ENCODE measurements at regions not wholly inside any gene's neighbourhood (a gene's known extent, or its start where the extent isn't known, plus 50 kb on each side); places are given as distances from the start of the nearest gene placed in this dataset.

- Histone ChIP-seq H3K36me3 (replicated peaks in 1 of 2; ENCODE audit: control insufficient read depth in 1 of 2, insufficient read depth in 2 of 2, low read length in 2 of 2) (no peaks in the 10 kb centered on the region), H3K27ac (ENCODE audit: extremely low read length, insufficient read depth, low read length) (no peak overlapping the region), H4K20me1 (ENCODE audit: insufficient read depth, low read length) (no peaks in the 10 kb centered on the region), H3K27me3 (ENCODE audit: control insufficient read depth in 1 of 2, insufficient read depth in 2 of 2, low read length in 2 of 2) (no peaks in the 10 kb centered on the region), H3K9ac (ENCODE audit: insufficient read depth, low read depth, low read length) (no peak overlapping the region), H3K9me3 (ENCODE audit: low read length) (no peaks in the 10 kb centered on the region), H2AFZ (ENCODE audit: low read length) (no peak overlapping the region), H3K4me2 (ENCODE audit: low read depth, low read length) (no peak overlapping the region), H3K4me1 (ENCODE audit: insufficient read depth, low read length) (no peaks in the 10 kb centered on the region), H3K79me2 (ENCODE audit: insufficient read depth, low read length) (no peaks in the 10 kb centered on the region), H3K4me3 (replicated peaks in 1 of 3; ENCODE audit: insufficient read depth in 1 of 3, low read depth in 2 of 3, low read length in 3 of 3) (no peak overlapping the region)
- DNase-seq (ENCODE audit: low spot score) (no peak), ATAC-seq (no peak), FAIRE-seq (no peak)
- BruUV-seq (replicated peaks) = no TSS peak
- ChIA-PET CTCF (ENCODE audit: low intra/inter-chr PET ratio, low total read pairs) (no interaction called here), POLR2A (no interaction called here)
- TF ChIP-seq ZFAT (CRISPR knock-in tag; conservative IDR thresholded peaks at IDR 0.05) = no peak
- peak; percentile 74 for TF ChIP-seq MAFF (IDR thresholded peaks at IDR 0.05; ENCODE audit: low read depth, low read length)
- TF ChIP-seq MAFK (conservative IDR thresholded peaks at IDR 0.05 in 1 of 2, IDR thresholded peaks at IDR 0.05 in 1 of 2; ENCODE audit: low read length in 2 of 2) = peak; percentile 62 to 88
- intact Hi-C loops (cut with micrococcal nuclease; ENCODE audit: unreplicated experiment) = no loop called here
- in situ Hi-C loops (cut with HindIII; ENCODE audit: extremely low pct_ligation_motif_present, low pct_unique_long_range_greater_than_20kb) = no loop called here
Observed at GRCh38 chr4:165584916-165585315, 206.1 kb downstream of the CPE start.

- DNase-seq (ENCODE audit: low spot score) (no peak), ATAC-seq (no peak), FAIRE-seq (no peak)
- POLR2A ChIA-PET = no interaction called here
- Histone ChIP-seq H3K4me2 (ENCODE audit: low read depth, low read length) (no peak overlapping the region), H3K4me3 (replicated peaks in 1 of 3; ENCODE audit: insufficient read depth in 1 of 3, low read depth in 2 of 3, low read length in 3 of 3) (no peak overlapping the region), H3K9me3 (ENCODE audit: low read length) (no peaks in the 10 kb centered on the region), H3K79me2 (ENCODE audit: insufficient read depth, low read length) (no peaks in the 10 kb centered on the region), H3K27ac (ENCODE audit: extremely low read length, insufficient read depth, low read length) (no peak overlapping the region), H4K20me1 (ENCODE audit: insufficient read depth, low read length) (no peaks in the 10 kb centered on the region), H3K4me1 (ENCODE audit: insufficient read depth, low read length) (no peaks in the 10 kb centered on the region), H3K27me3 (ENCODE audit: control insufficient read depth in 1 of 2, insufficient read depth in 2 of 2, low read length in 2 of 2) (no peaks in the 10 kb centered on the region), H2AFZ (ENCODE audit: low read length) (no peak overlapping the region), H3K36me3 (replicated peaks in 1 of 2; ENCODE audit: control insufficient read depth in 1 of 2, insufficient read depth in 2 of 2, low read length in 2 of 2) (no peaks in the 10 kb centered on the region), H3K9ac (ENCODE audit: insufficient read depth, low read depth, low read length) (no peak overlapping the region)
- CTCF ChIA-PET (ENCODE audit: low intra/inter-chr PET ratio, low total read pairs) = no interaction called here
- no TSS peak for BruUV-seq (replicated peaks)
- in situ Hi-C loops (cut with HindIII; ENCODE audit: extremely low pct_ligation_motif_present, low pct_unique_long_range_greater_than_20kb) (no loop called here), intact Hi-C loops (cut with micrococcal nuclease; ENCODE audit: unreplicated experiment) (no loop called here)
- under 1% methylated on average over 7 of the region's 7 CpGs for WGBS (ENCODE audit: low lambda C conversion rate)
- TF ChIP-seq ZNF747 (CRISPR knock-in tag; IDR thresholded peaks at IDR 0.05; ENCODE audit: borderline replicate concordance) (no peak), ZNF414 (CRISPR knock-in tag; IDR thresholded peaks at IDR 0.05) (no peak), KLF11 (CRISPR knock-in tag; IDR thresholded peaks at IDR 0.05) (no peak), GPBP1L1 (CRISPR knock-in tag; IDR thresholded peaks at IDR 0.05) (no peak), PRMT3 (CRISPR knock-in tag; IDR thresholded peaks at IDR 0.05; ENCODE audit: borderline replicate concordance, low read depth) (no peak), HNRNPK (IDR thresholded peaks at IDR 0.05; ENCODE audit: low read depth, low read length, poor library complexity, severe bottlenecking) (no peak), FOXP1 (IDR thresholded peaks at IDR 0.05) (no peak), FOXP1 (CRISPR knock-in tag; IDR thresholded peaks at IDR 0.05) (no peak), HNF4A (CRISPR knock-in tag; IDR thresholded peaks at IDR 0.05) (no peak), ZNF572 (CRISPR knock-in tag; IDR thresholded peaks at IDR 0.05) (no peak), PAX8 (CRISPR knock-in tag; IDR thresholded peaks at IDR 0.05; ENCODE audit: borderline replicate concordance) (no peak), ZC3H13 (CRISPR knock-in tag; IDR thresholded peaks at IDR 0.05) (no peak), WIZ (CRISPR knock-in tag; IDR thresholded peaks at IDR 0.05) (no peak), YY1 (IDR thresholded peaks at IDR 0.05; ENCODE audit: insufficient read depth, insufficient replicate concordance, low read depth, low read length) (no peak), ZNF101 (CRISPR knock-in tag; IDR thresholded peaks at IDR 0.05; ENCODE audit: borderline replicate concordance, low read depth) (no peak)
- TF ChIP-seq, protein P1, sequence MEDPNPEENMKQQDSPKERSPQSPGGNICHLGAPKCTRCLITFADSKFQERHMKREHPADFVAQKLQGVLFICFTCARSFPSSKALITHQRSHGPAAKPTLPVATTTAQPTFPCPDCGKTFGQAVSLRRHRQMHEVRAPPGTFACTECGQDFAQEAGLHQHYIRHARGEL (CRISPR knock-in tag; IDR thresholded peaks at IDR 0.05) = no peak
Observed at GRCh38 chr4:165588534-165589315, 209.9 kb downstream of the CPE start.
